ENCODE measurements at regions not wholly inside any gene's neighbourhood (a gene's known extent, or its start where the extent isn't known, plus 50 kb on each side); places are given as distances from the start of the nearest gene placed in this dataset.

- TF ChIP-seq MXI1 (conservative IDR thresholded peaks at IDR 0.05; ENCODE audit: poor library complexity, severe bottlenecking) (no peak), POLR2AphosphoS5 (IDR thresholded peaks at IDR 0.05) (no peak)
These were observed 61.1 kb upstream of the GADD45A start for GRCh38 chr1:67623906-67624305.

All from neural cell (in vitro differentiated cells).